ENCODE measurements at regions not wholly inside any gene's neighbourhood (a gene's known extent, or its start where the extent isn't known, plus 50 kb on each side); places are given as distances from the start of the nearest gene placed in this dataset.

DNA sequence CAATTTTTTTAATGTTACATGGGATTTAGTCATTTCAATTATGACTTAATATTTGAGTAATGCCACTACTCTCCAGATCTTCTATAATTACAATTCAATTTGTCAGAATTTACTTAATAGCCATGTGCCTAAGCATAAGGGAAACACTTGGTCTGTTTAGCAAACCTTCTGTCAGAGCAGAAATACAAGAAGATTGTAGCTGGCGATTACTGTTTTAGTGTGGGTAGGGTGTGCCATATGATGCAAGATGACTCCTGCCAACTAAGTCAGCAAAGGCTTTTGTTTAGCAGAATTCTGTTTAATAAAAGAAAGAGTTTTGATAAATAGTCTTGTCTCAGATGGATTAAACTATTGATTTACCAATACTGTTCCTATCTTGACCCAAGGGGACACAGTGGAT lies 455.4 kb downstream of the RNF144B start:
- no peak for TF ChIP-seq CTCF (IDR thresholded peaks at IDR 0.05)
- no peak for TF ChIP-seq POLR2A (IDR thresholded peaks at IDR 0.05)

All from lower leg skin (tissue), 3 donors.